ENCODE measurements at regions not wholly inside any gene's neighbourhood (a gene's known extent, or its start where the extent isn't known, plus 50 kb on each side); places are given as distances from the start of the nearest gene placed in this dataset.
"Not testable (repeated sequence)": the region's sequence is repeated elsewhere in the genome, so short reads cannot be mapped to it uniquely, and the experiment has no call there.

DNA sequence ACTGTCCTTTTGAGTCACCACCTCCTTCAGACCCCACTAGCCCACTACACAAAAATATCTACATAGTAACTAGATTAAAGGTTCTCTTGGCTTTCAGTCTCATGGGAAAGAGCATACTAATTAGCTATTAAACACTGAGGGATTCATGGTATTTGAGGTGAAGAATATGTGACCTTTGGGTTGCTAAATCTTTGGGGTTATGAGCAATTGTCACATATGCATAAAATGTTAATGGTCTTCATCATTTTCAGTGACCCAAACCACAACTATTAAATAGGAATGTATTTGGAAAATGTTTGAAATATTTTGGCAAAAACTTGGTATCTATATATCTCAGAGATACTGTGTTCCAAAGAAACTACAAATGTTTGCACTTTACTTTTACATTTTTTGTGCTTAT, 365.1 kb downstream of the MAGEB5 start:
- Mint-ChIP-seq H3K4me1 (no peaks in the 10 kb centered on the region), H3K9me3 (peaks cover 2% of the 10 kb centered on the region)
- ATAC-seq (ENCODE audit: low read depth), result no peak

DNA sequence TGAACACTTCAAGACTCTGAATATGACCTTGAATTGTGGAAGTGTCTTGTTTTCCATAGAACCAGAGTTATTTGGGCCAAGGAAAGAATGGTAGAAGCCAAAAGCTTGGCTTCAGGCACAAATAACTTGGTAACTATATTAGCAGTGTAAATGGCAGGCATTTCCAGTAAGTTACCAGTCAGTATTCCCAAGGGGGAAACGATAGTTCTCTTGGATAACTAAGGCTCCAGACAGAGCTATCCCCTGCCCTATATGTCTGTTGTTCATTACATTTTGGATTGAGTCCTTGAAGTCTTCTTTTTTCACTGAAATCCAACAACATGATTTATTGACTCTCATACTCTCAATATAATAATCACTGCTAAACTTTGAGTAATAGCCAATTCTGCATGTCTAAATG, 364.1 kb downstream of the MAGEB5 start:
- Mint-ChIP-seq H3K36me3 (no peaks in the 10 kb centered on the region), H3K4me3 (no peak overlapping the region), H3K9me3 (peaks cover 2% of the 10 kb centered on the region), H3K4me1 (no peaks in the 10 kb centered on the region), H3K27ac (no peak overlapping the region), H3K27me3 (no peaks in the 10 kb centered on the region)
- ATAC-seq (ENCODE audit: low read depth), result no peak
- DNase-seq (ENCODE audit: low spot score in 2 of 2), result no peak

More for the DNA sequence above, 365.1 kb downstream of the MAGEB5 start:
- no peaks in the 10 kb centered on the region for H3K27me3 Mint-ChIP-seq
- H3K36me3 Mint-ChIP-seq, result no peaks in the 10 kb centered on the region
- H3K4me3 Mint-ChIP-seq, result no peak overlapping the region
- no peak overlapping the region for H3K27ac Mint-ChIP-seq
- DNase-seq (ENCODE audit: low spot score in 2 of 2), result no peak

DNA sequence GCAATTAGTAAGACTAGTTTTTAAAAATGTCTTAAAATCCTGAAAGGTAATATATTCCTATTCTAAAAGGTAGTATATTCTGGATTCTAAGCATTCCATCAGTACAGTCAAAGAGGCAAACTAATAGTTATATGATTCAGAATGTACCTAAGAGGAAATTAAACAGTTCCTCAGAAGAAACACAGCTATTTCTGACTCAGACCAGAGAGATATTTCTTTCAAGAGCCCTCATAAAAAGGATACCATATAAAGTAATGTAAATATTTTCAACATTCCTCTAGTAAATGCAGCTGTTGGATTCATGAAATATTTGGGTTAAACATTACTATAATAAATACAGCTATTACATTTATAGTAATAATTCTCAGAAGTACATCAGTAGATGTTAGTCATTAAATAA, 358.3 kb downstream of the MAGEB5 start:
- Mint-ChIP-seq H3K27ac (no peak overlapping the region), H3K4me3 (no peak overlapping the region), H3K36me3 (no peaks in the 10 kb centered on the region), H3K4me1 (no peaks in the 10 kb centered on the region), H3K27me3 (no peaks in the 10 kb centered on the region), H3K9me3 (peaks cover 2% of the 10 kb centered on the region)
- no peak for DNase-seq (ENCODE audit: low spot score in 2 of 2)
- ATAC-seq (ENCODE audit: low read depth), result no peak

DNA sequence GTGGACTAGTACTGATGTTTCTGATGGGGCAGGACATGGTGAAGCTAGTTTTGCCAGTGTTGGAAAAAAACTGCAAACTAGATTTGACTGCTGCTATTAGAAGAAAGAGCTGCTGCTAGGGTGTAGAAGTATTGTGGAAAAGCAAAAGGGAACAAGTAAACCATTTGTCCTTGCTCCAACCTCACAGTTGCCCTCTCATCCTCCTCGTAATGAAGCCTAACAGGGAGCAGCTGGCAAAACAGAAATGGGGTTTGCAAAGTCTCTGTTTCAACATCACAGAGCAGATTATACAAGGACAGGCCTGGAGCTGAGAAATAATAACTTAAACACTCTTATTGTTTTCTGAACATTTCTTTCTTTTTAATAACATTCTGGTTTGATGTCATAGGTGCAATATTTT, 346.2 kb downstream of the MAGEB5 start:
- Mint-ChIP-seq H3K4me3 (no peak overlapping the region), H3K9me3 (no peaks in the 10 kb centered on the region), H3K4me1 (no peaks in the 10 kb centered on the region), H3K27me3 (no peaks in the 10 kb centered on the region), H3K36me3 (no peaks in the 10 kb centered on the region), H3K27ac (no peak overlapping the region)
- no peak for DNase-seq (ENCODE audit: low spot score in 2 of 2)
- ATAC-seq (ENCODE audit: low read depth), result no peak

DNA sequence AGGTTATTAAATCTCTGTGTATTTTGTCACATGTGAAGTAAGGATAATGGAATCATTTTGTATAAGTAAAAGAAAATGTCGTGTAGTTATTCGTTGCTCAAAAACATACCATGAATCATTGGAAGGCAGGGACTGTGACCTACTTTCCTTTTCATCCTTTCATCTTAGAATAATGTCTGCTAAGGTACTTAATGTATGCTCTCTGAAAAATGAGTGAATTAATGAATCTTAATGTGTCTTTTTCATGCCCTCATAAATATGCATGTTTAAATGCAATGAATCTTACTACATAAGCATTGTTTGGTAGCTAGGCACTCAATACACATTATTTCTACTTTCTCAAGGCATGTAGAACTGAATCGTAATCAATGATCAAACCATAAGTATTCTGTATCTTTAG, 343.9 kb downstream of the MAGEB5 start:
- Mint-ChIP-seq H3K9me3 (no peaks in the 10 kb centered on the region), H3K27ac (no peak overlapping the region), H3K27me3 (no peaks in the 10 kb centered on the region), H3K4me3 (no peak overlapping the region), H3K4me1 (no peaks in the 10 kb centered on the region), H3K36me3 (no peaks in the 10 kb centered on the region)
- no peak for DNase-seq (ENCODE audit: low spot score in 2 of 2)
- no peak for ATAC-seq (ENCODE audit: low read depth)

DNA sequence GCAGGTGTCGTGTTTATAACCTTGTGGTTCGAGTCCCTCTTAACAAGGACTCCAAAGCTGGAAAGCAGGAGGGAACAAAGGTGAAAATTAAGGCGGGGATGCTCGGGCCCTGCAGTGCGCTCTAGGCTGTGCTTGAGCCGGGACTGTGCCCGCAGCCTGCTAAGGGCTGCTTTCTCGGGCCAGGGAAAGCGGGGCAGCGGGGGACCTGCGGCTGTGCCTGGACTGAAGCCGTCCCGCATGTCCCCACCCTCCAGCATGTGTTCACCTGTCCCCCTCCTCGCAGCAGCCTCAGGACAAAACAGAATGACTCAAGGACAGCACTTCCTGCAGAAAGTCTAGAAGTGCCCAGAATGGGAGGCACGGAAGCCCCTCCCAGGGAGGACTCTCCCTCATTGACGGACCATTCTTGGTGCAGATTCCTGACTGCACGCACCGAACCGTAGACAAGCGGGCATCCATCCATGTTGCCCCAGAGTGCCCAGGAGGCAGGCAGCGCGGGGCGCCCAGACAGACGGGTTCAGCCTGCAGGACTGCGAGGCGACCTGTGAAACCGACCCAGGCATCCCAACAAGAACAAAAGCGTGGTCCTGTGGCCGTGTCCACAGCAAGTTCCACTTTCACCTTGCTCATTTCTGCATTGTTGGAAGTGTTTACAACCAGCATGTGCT, 342.9 kb downstream of the MAGEB5 start:
- no peak for ATAC-seq (ENCODE audit: low read depth)

DNA sequence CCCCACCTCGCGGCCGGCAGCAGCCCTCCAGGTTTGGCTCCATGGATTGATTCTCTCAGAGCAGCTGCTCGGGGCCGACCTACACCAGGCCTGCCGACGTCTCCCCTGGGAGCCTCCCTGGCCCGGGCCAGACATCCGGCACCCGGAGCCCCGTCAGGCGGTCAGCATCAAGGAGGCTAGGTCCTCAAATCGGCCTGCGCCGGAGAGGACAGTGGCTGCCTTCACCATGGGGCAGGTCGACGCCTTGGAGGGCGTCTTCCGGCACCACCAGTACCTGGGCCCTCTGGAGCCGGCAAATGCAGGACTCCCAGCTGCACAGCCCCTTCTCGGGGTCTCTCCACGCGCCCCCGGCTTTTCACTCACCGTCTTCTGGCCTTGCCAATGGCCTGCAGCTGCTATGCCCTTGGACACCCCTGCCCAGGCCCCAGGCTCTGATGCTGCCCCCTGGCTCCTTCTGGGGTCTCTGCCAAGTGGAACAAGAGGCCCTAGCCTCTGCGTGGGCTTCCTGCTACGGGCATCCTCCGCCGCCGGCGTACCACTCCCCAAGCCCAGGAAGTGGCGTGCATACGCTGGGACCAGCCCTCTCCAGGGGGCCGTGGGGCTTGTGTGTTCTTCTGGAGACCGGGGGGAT, 341.8 kb downstream of the MAGEB5 start:
- DNase-seq (ENCODE audit: low spot score in 2 of 2) (no peak), ATAC-seq (ENCODE audit: low read depth) (no peak)
- no peak overlapping the region for H3K4me3 Mint-ChIP-seq
- H3K27ac Mint-ChIP-seq, result no peak overlapping the region
- no peaks in the 10 kb centered on the region for H3K27me3 Mint-ChIP-seq
- no peaks in the 10 kb centered on the region for H3K4me1 Mint-ChIP-seq
- no peaks in the 10 kb centered on the region for H3K36me3 Mint-ChIP-seq
- H3K9me3 Mint-ChIP-seq, result no peaks in the 10 kb centered on the region

More for the DNA sequence above, 342.9 kb downstream of the MAGEB5 start:
- Mint-ChIP-seq H3K4me1 (no peaks in the 10 kb centered on the region), H3K9me3 (no peaks in the 10 kb centered on the region), H3K27me3 (no peaks in the 10 kb centered on the region), H3K36me3 (no peaks in the 10 kb centered on the region), H3K4me3 (no peak overlapping the region), H3K27ac (no peak overlapping the region)
- DNase-seq (ENCODE audit: low spot score in 2 of 2), result no peak

DNA sequence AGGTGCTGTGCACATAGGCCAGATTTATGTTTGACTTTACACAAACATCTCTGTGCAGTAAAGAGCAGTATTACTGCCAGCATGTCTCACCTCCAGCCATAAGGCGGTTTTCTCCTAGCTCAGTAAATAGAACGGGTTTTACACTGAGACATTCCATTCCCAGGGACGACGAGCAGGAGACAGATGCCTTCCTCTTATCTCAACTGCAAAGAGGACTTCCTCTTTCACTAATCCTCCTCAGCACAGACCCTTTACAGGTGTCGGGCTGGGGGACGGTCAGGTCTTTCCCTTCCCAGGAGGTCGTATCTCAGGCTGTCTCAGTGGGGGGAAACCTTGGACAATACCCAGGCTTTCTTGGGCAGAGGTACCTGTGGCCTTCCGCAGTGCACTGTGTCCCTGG, 309.8 kb downstream of the MAGEB5 start:
- not testable (repeated sequence) for DNase-seq (ENCODE audit: low spot score in 2 of 2); H3K27me3 Mint-ChIP-seq; ATAC-seq (ENCODE audit: low read depth); H3K9me3 Mint-ChIP-seq; H3K4me3 Mint-ChIP-seq; H3K27ac Mint-ChIP-seq; H3K36me3 Mint-ChIP-seq; H3K4me1 Mint-ChIP-seq

DNA sequence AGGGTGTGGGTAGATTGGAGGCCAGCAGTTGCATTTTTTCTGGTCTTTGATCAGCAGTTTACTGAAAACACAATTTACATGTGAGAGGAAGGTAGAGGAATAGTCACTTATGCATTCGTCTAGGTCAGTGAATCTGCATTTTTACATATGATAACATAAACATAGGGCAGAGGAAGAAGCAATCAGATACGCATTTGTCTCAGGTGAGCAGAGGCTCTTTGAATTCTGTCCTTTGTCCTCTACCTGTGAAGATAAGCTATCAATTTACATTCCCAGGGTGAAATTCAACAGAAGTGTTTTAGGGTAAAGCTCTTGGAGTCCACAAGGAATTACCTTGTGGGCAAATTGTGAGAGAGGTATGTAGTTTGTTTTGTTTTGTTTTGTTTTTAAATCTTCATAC, 306.5 kb downstream of the MAGEB5 start:
- no peaks in the 10 kb centered on the region for H3K27me3 Mint-ChIP-seq
- no peak overlapping the region for H3K4me3 Mint-ChIP-seq
- no peak for DNase-seq (ENCODE audit: low spot score in 2 of 2)
- no peaks in the 10 kb centered on the region for H3K36me3 Mint-ChIP-seq
- H3K27ac Mint-ChIP-seq, result no peak overlapping the region
- ATAC-seq (ENCODE audit: low read depth), result no peak
- H3K9me3 Mint-ChIP-seq, result peaks cover 1% of the 10 kb centered on the region
- no peaks in the 10 kb centered on the region for H3K4me1 Mint-ChIP-seq

DNA sequence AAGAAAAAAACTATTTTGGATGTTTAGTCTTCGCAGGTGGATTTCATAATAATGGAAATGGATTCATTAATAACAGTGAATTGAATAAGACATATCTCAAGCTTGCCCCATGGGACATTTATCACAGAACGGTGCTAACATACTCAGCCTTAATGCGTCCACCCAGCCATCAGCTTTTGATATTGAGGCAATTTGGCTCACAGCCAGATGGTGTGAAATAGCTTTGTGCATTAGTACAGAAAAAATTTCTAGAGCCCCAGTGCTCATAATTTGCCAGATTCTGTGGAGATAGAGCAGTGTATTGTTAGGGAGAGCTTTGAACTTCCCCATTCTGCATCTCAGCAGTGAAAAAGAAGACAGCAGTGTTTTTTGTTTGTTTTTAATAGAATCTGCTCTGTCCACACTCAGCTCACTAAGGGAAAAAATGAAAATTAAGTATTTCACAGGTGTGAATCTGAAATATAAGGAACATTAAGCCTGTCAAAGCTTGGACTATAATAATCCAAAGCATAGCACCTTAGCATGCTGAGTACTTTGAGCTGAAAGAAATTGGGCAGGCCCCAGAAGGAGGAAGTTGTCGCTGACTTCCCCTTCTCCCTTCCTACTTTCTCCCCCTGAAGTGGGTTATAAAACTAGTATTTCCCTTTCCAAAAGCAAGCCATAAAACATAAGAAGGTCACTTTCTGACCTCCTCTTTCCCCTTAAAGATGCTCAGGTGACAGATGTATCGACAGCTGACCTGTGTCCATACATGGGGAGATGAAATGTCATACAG, 295.8 kb downstream of the MAGEB5 start:
- no peaks in the 10 kb centered on the region for H3K4me1 Mint-ChIP-seq
- DNase-seq (ENCODE audit: low spot score in 2 of 2) (no peak), ATAC-seq (ENCODE audit: low read depth) (no peak)
- no peak overlapping the region for H3K4me3 Mint-ChIP-seq
- peaks cover 3% of the 10 kb centered on the region for H3K9me3 Mint-ChIP-seq
- H3K27me3 Mint-ChIP-seq, result no peaks in the 10 kb centered on the region
- H3K36me3 Mint-ChIP-seq, result no peaks in the 10 kb centered on the region
- no peak overlapping the region for H3K27ac Mint-ChIP-seq

DNA sequence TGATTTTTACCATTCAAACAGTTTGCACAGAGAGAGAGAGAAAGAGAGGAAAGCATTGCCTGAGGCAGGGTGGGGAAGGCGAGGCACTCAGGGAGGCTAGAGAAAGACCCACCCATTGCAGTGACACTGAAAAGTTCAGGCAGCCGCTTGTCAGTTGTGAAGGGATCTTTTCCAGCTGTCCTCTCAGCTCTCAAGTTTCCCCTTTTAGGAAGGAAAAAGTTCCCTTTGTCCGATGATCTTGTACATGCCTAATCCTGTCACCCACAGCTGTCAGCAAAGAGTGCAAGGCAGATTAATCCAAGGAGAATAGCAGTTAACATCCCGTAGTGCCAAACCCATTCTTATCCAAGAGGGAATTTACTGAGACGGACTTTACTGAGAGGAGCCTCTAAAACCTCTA, 255.0 kb downstream of the MAGEB5 start:
- Mint-ChIP-seq H3K36me3 (no peaks in the 10 kb centered on the region), H3K4me3 (no peak overlapping the region), H3K9me3 (peaks cover 2% of the 10 kb centered on the region), H3K27me3 (no peaks in the 10 kb centered on the region), H3K4me1 (no peaks in the 10 kb centered on the region), H3K27ac (no peak overlapping the region)
- ATAC-seq (ENCODE audit: low read depth) (no peak), DNase-seq (ENCODE audit: low spot score in 2 of 2) (no peak)

DNA sequence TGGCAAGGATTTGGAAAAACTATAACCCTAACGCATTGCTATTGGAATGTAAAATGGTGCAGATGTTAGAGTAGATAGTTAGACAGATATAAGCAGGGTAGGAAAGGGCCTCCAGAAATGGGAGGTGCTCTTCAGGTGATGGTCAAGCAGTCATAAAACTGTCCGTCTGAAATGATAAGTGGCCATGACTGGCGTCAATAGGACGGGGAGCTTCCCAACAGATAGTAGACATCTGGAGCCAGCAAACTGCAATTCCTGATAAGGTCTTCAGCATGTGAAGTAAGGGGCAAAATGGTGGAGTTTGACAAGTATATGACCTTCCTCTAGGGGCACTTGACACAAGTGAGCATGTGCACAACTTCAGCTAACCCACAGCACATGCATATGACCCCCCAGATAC, 250.4 kb downstream of the MAGEB5 start:
- no peaks in the 10 kb centered on the region for H3K27me3 Mint-ChIP-seq
- no peaks in the 10 kb centered on the region for H3K4me1 Mint-ChIP-seq
- H3K9me3 Mint-ChIP-seq, result peaks cover 2% of the 10 kb centered on the region
- ATAC-seq (ENCODE audit: low read depth) (no peak), DNase-seq (ENCODE audit: low spot score in 2 of 2) (no peak)
- no peaks in the 10 kb centered on the region for H3K36me3 Mint-ChIP-seq
- H3K4me3 Mint-ChIP-seq, result no peak overlapping the region
- no peak overlapping the region for H3K27ac Mint-ChIP-seq

DNA sequence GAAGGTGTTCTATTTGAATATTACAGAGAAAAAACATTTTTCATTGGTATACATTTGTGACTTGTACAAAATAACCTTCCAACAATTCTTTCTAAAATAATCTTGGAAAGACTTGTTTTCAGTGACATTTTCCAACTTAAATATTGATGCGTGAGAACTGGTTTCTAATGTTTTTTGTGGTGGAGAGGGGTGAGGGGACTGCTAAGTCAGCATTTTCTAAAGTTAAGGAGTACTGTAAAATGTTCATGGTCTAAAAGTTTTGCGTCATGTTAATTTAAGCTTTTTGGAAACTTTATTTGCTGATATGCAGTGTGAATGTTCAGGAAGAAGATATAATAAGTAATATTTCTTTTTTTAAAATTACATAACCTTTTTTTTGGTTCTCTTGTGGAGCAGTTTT, 229.3 kb downstream of the MAGEB5 start:
- Mint-ChIP-seq H3K4me1 (no peaks in the 10 kb centered on the region), H3K36me3 (no peaks in the 10 kb centered on the region), H3K4me3 (no peak overlapping the region), H3K27me3 (no peaks in the 10 kb centered on the region), H3K9me3 (no peaks in the 10 kb centered on the region), H3K27ac (no peak overlapping the region)
- ATAC-seq (ENCODE audit: low read depth) (no peak), DNase-seq (ENCODE audit: low spot score in 2 of 2) (no peak)

DNA sequence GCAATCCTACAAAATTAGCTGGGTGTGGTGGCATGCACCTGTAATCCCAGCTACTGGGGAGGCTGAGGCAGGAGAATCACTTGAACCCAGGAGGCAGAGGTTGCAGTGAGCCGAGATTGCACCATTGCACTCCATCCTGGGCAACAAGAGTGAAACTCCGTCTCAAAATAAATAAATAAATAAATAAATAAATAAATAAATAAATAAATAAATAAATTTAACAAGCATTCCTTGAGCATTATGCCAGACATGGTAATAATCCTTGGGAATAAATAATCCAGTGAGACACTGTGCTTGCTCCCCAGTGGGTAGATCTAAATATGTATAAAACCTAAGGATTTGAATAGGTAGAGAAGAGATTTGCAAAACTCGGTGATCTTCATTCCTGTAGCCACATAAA, 228.4 kb downstream of the MAGEB5 start:
- H3K27ac Mint-ChIP-seq; H3K36me3 Mint-ChIP-seq; H3K4me1 Mint-ChIP-seq; ATAC-seq (ENCODE audit: low read depth); H3K27me3 Mint-ChIP-seq; H3K4me3 Mint-ChIP-seq; H3K9me3 Mint-ChIP-seq; DNase-seq (ENCODE audit: low spot score in 2 of 2): not testable (repeated sequence)
